H9 (cell line): ENCODE measurements at regions not wholly inside any gene's neighbourhood (a gene's known extent, or its start where the extent isn't known, plus 50 kb on each side); places are given as distances from the start of the nearest gene placed in this dataset.

ENCODE experiments used
- DNase-seq: peaks from one replicate; pipeline ENCODE4 v3.0.0-alpha.2; 2017
- H2AFZ ChIP-seq: one replicate; pipeline ENCODE4 v1.6.1; 2013; ENCODE audit warnings: mild to moderate bottlenecking, low read length, control low read depth, moderate library complexity
- H2AK5ac ChIP-seq: 2 replicates; pipeline ENCODE4 v1.6.1; 2013; ENCODE audit warnings: low read length, control low read depth, mixed read lengths; ENCODE audit not compliant: insufficient read length
- H2BK120ac ChIP-seq: one replicate; pipeline ENCODE4 v1.6.1; 2013; ENCODE audit warnings: low read depth, mild to moderate bottlenecking, low read length, control low read depth, inconsistent platforms; ENCODE audit not compliant: poor library complexity, severe bottlenecking
- H2BK12ac ChIP-seq: 2 replicates; pipeline ENCODE4 v1.6.1; 2013; ENCODE audit warnings: low read length, control low read depth, mixed read lengths, low read depth; ENCODE audit not compliant: insufficient read length
- H2BK15ac ChIP-seq: 2 replicates; pipeline ENCODE4 v1.6.1; 2013; ENCODE audit warnings: low read depth, low read length, control low read depth
- H2BK20ac ChIP-seq: one replicate; pipeline ENCODE4 v1.6.1; 2013; ENCODE audit warnings: low read depth, mild to moderate bottlenecking, low read length, control low read depth, inconsistent platforms; ENCODE audit not compliant: poor library complexity, severe bottlenecking
- H2BK5ac ChIP-seq: 2 replicates; pipeline ENCODE4 v1.6.1; 2013; ENCODE audit warnings: low read length, control low read depth, mixed read lengths; ENCODE audit not compliant: insufficient read length
- H3K14ac ChIP-seq: 2 replicates; pipeline ENCODE4 v1.6.1; 2013; ENCODE audit warnings: low read length, control low read depth; ENCODE audit not compliant: insufficient read depth
- H3K18ac ChIP-seq: 2 replicates; pipeline ENCODE4 v1.6.1; 2013; ENCODE audit warnings: low read depth, mild to moderate bottlenecking, mixed read lengths, low read length, control low read depth; ENCODE audit not compliant: insufficient read length
- H3K23ac ChIP-seq: 2 replicates; pipeline ENCODE4 v1.6.1; 2013; ENCODE audit warnings: low read length, control low read depth, mixed read lengths, low read depth; ENCODE audit not compliant: insufficient read length
- H3K23me2 ChIP-seq: 2 replicates; pipeline ENCODE4 v1.6.1; 2013; ENCODE audit warnings: low read depth, mild to moderate bottlenecking, mixed read lengths, low read length, control low read depth; ENCODE audit not compliant: insufficient read length, poor library complexity, severe bottlenecking
- H3K27ac ChIP-seq: 2 replicates; pipeline ENCODE4 v1.5.1; 2013; ENCODE audit warnings: low read length, control low read depth, mixed read lengths, low read depth; ENCODE audit not compliant: insufficient read length
- H3K27me3 ChIP-seq: 2 replicates; pipeline ENCODE4 v1.6.1; 2013; ENCODE audit warnings: low read length, control low read depth, inconsistent platforms; ENCODE audit not compliant: insufficient read depth
- H3K4ac ChIP-seq: 2 replicates; pipeline ENCODE4 v1.6.1; 2013; ENCODE audit warnings: low read depth, mild to moderate bottlenecking, control low read depth, inconsistent platforms, low read length, moderate library complexity
- H3K4me1 ChIP-seq: 2 replicates; pipeline ENCODE4 v1.6.1; 2013; ENCODE audit warnings: low read length, control low read depth, inconsistent platforms; ENCODE audit not compliant: insufficient read depth
- H3K4me2 ChIP-seq: 2 replicates; pipeline ENCODE4 v1.6.1; 2013; ENCODE audit warnings: low read length, control low read depth, mixed read lengths; ENCODE audit not compliant: insufficient read length, insufficient read depth
- H3K56ac ChIP-seq: 2 replicates; pipeline ENCODE4 v1.6.1; 2013; ENCODE audit warnings: low read depth, mild to moderate bottlenecking, mixed read lengths, low read length, control low read depth; ENCODE audit not compliant: insufficient read length
- H3K79me1 ChIP-seq: 2 replicates; pipeline ENCODE4 v1.6.1; 2013; ENCODE audit warnings: low read depth, mild to moderate bottlenecking, moderate library complexity, low read length, control low read depth, inconsistent platforms; ENCODE audit not compliant: insufficient read depth, poor library complexity, severe bottlenecking
- H3K79me2 ChIP-seq: 2 replicates; pipeline ENCODE4 v1.6.1; 2013; ENCODE audit warnings: low read length, control low read depth, inconsistent platforms; ENCODE audit not compliant: insufficient read depth
- H3K9ac ChIP-seq: 2 replicates; pipeline ENCODE4 v1.6.1; 2013; ENCODE audit warnings: low read length, control low read depth, mixed read lengths; ENCODE audit not compliant: insufficient read length; ENCODE audit errors: extremely low read depth
- H3K9me3 ChIP-seq: one replicate; pipeline ENCODE4 v1.6.1; 2013; ENCODE audit warnings: low read depth, low read length, inconsistent platforms; ENCODE audit not compliant: control insufficient read depth
- H3T11ph ChIP-seq: one replicate; pipeline ENCODE4 v1.6.1; 2013; ENCODE audit warnings: mild to moderate bottlenecking, low read length, control low read depth, inconsistent platforms
- H4K20me1 ChIP-seq: one replicate; pipeline ENCODE4 v1.6.1; 2013; ENCODE audit not compliant: control insufficient read depth, insufficient read length, insufficient read depth
- H4K5ac ChIP-seq: 2 replicates; pipeline ENCODE4 v1.6.1; 2013; ENCODE audit warnings: low read depth, mild to moderate bottlenecking, mixed read lengths, low read length, control low read depth; ENCODE audit not compliant: insufficient read length
- H4K8ac ChIP-seq: replicated peaks from 2 replicates; pipeline ENCODE4 v1.6.1; 2013; ENCODE audit warnings: low read length, control low read depth, mixed read lengths, low read depth; ENCODE audit not compliant: insufficient read length
- H4K91ac ChIP-seq: 2 replicates; pipeline ENCODE4 v1.6.1; 2013; ENCODE audit warnings: low read depth, mild to moderate bottlenecking, moderate library complexity, mixed read lengths, low read length, control low read depth; ENCODE audit not compliant: insufficient read length
- H3K27ac Mint-ChIP-seq, 3 experiments: 2 replicates in 2 of 3; 3 replicates in 1 of 3; pipeline ENCODE4 v1.8.0; 2020 to 2021; ENCODE audit warnings: mixed read lengths in 3 of 3, mild to moderate bottlenecking in 1 of 3, moderate library complexity in 1 of 3
- H3K27me3 Mint-ChIP-seq: 2 replicates; pipeline ENCODE4 v1.8.0; 2021; ENCODE audit warnings: low read depth, mild to moderate bottlenecking, moderate library complexity, mixed read lengths
- H3K36me3 Mint-ChIP-seq, 3 experiments: 2 replicates in 2 of 3; 3 replicates in 1 of 3; pipeline ENCODE4 v1.8.0; 2020 to 2021; ENCODE audit warnings: low read depth in 3 of 3, mixed read lengths in 3 of 3; ENCODE audit not compliant: insufficient read depth in 1 of 3
- H3K4me1 Mint-ChIP-seq, 2 experiments: 2 replicates each; pipeline ENCODE4 v1.8.0; 2020; ENCODE audit warnings: mixed read lengths in 2 of 2
- H3K4me3 Mint-ChIP-seq, 2 experiments: 2 replicates in 1 of 2; 3 replicates in 1 of 2; pipeline ENCODE4 v1.8.0; 2020 to 2021; ENCODE audit warnings: mild to moderate bottlenecking in 2 of 2, mixed read lengths in 2 of 2, moderate library complexity in 1 of 2
- H3K9me3 Mint-ChIP-seq, 2 experiments: 2 replicates in 1 of 2; 3 replicates in 1 of 2; pipeline ENCODE4 v1.8.0; 2020; ENCODE audit warnings: mild to moderate bottlenecking in 2 of 2, mixed read lengths in 2 of 2, moderate library complexity in 1 of 2
- WGBS: extraction: QIAGEN DNeasy Blood & Tissue Kit; methylation state at CpG from one replicate; pipeline ENCODE4 v1.1.7; 2013; ENCODE audit warnings: missing lambda C conversion rate, low lambda C conversion rate, mixed read lengths; ENCODE audit not compliant: insufficient read length; ENCODE audit errors: extremely low coverage; 5-methylcytosine and 5-hydroxymethylcytosine counted together
- TF ChIP-seq, protein P1 (sequence below): fragments of 200-600 bp; sonication (generic); conservative IDR thresholded peaks from 3 replicates; pipeline ENCODE4 v1.8.0; 2021; ENCODE audit warnings: antibody characterized with exemption, mild to moderate bottlenecking

DNA sequence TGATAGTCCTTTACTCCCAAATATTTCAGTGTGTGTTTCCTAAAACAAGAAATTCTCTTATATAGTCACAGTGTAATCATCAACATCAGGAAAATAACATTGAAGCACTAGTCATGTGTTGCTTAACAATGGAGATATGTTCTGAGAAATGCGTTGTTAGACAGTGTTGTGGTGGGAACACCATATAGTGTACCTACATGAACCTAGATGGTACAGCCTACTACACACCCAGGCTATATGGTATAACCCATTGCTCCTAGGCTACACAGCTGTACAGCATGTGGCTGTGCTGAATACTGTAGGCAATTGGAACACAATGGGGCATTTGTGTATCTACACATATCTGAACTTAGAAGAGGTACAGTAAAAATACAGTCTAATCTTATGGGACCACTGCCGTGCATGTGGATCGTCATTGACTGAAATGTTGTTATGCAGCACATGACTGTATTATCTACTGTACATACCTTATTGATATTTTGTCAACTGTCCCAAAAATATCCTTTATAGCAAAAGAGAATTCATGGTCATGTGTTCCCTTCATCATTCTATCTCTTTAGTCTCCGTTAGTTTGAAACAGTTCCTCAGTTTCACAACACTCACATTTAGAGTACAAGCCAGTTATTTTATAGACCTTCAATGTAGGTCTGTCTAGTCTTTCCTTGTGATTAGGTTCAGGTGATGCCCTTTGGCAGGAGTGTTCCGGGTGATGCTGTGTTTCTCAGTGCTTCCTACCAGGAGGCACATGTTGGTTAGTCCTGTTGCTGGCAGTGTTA is 109.7 kb downstream of the SLC25A47 start:
- Histone ChIP-seq H3K9me3 (no peaks in the 10 kb centered on the region), H2AK5ac (no peak overlapping the region), H3K27ac (no peak overlapping the region), H3K23me2 (no peaks in the 10 kb centered on the region), H3K4me2 (no peak overlapping the region), H3K9ac (no peak overlapping the region), H4K5ac (no peak overlapping the region), H3K4ac (no peak overlapping the region), H2BK120ac (no peak overlapping the region), H2BK5ac (no peak overlapping the region), H3K27me3 (no peaks in the 10 kb centered on the region), H4K20me1 (no peaks in the 10 kb centered on the region), H3K14ac (no peak overlapping the region), H2BK15ac (no peak overlapping the region), H2BK20ac (no peak overlapping the region), H3K79me1 (no peaks in the 10 kb centered on the region), H3T11ph (no peak overlapping the region), H4K91ac (no peak overlapping the region), H4K8ac (no peak overlapping the region), H3K18ac (no peak overlapping the region), H2BK12ac (no peak overlapping the region), H3K79me2 (no peaks in the 10 kb centered on the region), H2AFZ (no peak overlapping the region), H3K56ac (no peak overlapping the region), H3K4me1 (no peaks in the 10 kb centered on the region), H3K23ac (no peak overlapping the region)
- DNase-seq = no peak
- WGBS = no CpG with 5 or more reads among the region's 5 CpGs
- Mint-ChIP-seq H3K4me1 (peaks cover 7 to 14% of the 10 kb centered on the region in 2 experiments; a peak in 3 of 4 replicates), H3K27ac (no peak overlapping the region), H3K27me3 (no peaks in the 10 kb centered on the region), H3K36me3 (no peaks in the 10 kb centered on the region), H3K9me3 (no peaks in the 10 kb centered on the region), H3K4me3 (no peak overlapping the region)
- TF ChIP-seq, protein P1, sequence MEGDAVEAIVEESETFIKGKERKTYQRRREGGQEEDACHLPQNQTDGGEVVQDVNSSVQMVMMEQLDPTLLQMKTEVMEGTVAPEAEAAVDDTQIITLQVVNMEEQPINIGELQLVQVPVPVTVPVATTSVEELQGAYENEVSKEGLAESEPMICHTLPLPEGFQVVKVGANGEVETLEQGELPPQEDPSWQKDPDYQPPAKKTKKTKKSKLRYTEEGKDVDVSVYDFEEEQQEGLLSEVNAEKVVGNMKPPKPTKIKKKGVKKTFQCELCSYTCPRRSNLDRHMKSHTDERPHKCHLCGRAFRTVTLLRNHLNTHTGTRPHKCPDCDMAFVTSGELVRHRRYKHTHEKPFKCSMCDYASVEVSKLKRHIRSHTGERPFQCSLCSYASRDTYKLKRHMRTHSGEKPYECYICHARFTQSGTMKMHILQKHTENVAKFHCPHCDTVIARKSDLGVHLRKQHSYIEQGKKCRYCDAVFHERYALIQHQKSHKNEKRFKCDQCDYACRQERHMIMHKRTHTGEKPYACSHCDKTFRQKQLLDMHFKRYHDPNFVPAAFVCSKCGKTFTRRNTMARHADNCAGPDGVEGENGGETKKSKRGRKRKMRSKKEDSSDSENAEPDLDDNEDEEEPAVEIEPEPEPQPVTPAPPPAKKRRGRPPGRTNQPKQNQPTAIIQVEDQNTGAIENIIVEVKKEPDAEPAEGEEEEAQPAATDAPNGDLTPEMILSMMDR = no peak
